ENCODE measurements at regions not wholly inside any gene's neighbourhood (a gene's known extent, or its start where the extent isn't known, plus 50 kb on each side); places are given as distances from the start of the nearest gene placed in this dataset.
"Not testable (repeated sequence)": the region's sequence is repeated elsewhere in the genome, so short reads cannot be mapped to it uniquely, and the experiment has no call there.

GRCh38 chr10:81135851-81136250 lies 598.1 kb downstream of the SH2D4B start:
- DNase-seq: no peak

GRCh38 chr10:81136261-81136660 lies 598.6 kb downstream of the SH2D4B start:
- DNase-seq: no peak

GRCh38 chr10:81145975-81146374 lies 608.3 kb downstream of the SH2D4B start:
- DNase-seq: no peak

GRCh38 chr10:81146436-81146835 lies 608.7 kb downstream of the SH2D4B start:
- no peak for DNase-seq

- DNase-seq: no peak
These were observed 615.0 kb downstream of the SH2D4B start for GRCh38 chr10:81152656-81153055.

GRCh38 chr10:81157681-81158080 lies 620.0 kb downstream of the SH2D4B start:
- no peak for DNase-seq

- no peak for DNase-seq
These were observed 640.0 kb downstream of the SH2D4B start for GRCh38 chr10:81177651-81178244.

- DNase-seq: no peak
These were observed 641.6 kb downstream of the SH2D4B start for GRCh38 chr10:81179324-81179723.

GRCh38 chr10:81179805-81180452 lies 642.2 kb downstream of the SH2D4B start:
- DNase-seq: no peak

GRCh38 chr10:81182296-81182695 lies 644.6 kb downstream of the SH2D4B start:
- no peak for DNase-seq

- DNase-seq: no peak
These were observed 654.6 kb downstream of the SH2D4B start for GRCh38 chr10:81192221-81192788.

- no peak for DNase-seq
These were observed 663.1 kb downstream of the SH2D4B start for GRCh38 chr10:81200801-81201200.

- not testable (repeated sequence) for DNase-seq
These were observed 667.6 kb upstream of the NRG3 start for GRCh38 chr10:81207359-81207758.

- no peak for DNase-seq
These were observed 661.6 kb upstream of the NRG3 start for GRCh38 chr10:81213370-81213769.

- no peak for DNase-seq
These were observed 659.5 kb upstream of the NRG3 start for GRCh38 chr10:81215498-81215897.

GRCh38 chr10:81216949-81217348 lies 658.0 kb upstream of the NRG3 start:
- DNase-seq: no peak

GRCh38 chr10:81218307-81218706 lies 656.7 kb upstream of the NRG3 start:
- no peak for DNase-seq

- DNase-seq: no peak
These were observed 655.2 kb upstream of the NRG3 start for GRCh38 chr10:81219758-81220157.

GRCh38 chr10:81248886-81249285 lies 626.1 kb upstream of the NRG3 start:
- DNase-seq: no peak

- no peak for DNase-seq
These were observed 623.4 kb upstream of the NRG3 start for GRCh38 chr10:81251457-81252115.

GRCh38 chr10:81264991-81265390 lies 610.0 kb upstream of the NRG3 start:
- DNase-seq: not testable (repeated sequence)

GRCh38 chr10:81270051-81270450 lies 604.9 kb upstream of the NRG3 start:
- DNase-seq: no peak

- DNase-seq: no peak
These were observed 594.2 kb upstream of the NRG3 start for GRCh38 chr10:81280497-81281479.
